OCI-LY3 (cell line): ENCODE measurements at regions not wholly inside any gene's neighbourhood (a gene's known extent, or its start where the extent isn't known, plus 50 kb on each side); places are given as distances from the start of the nearest gene placed in this dataset.

Experiments
- H2AFZ ChIP-seq: fragments of 200-600, 300-600 bp; shearing (Covaris generic); 2 replicates; pipeline ENCODE4 v1.6.0; 2014; ENCODE audit warnings: antibody characterized with exemption, low read depth, low read length
- H3K27ac ChIP-seq: fragments of 200-600, 300-600 bp; sonication (generic); 2 replicates; pipeline ENCODE4 v1.5.1; 2014; ENCODE audit warnings: mild to moderate bottlenecking, low read length, moderate library complexity, mixed read lengths
- H3K27me3 ChIP-seq: fragments of 200-600, 300-600 bp; sonication (generic); 2 replicates; pipeline ENCODE4 v1.6.1; 2014; ENCODE audit warnings: low read depth, low read length, mixed read lengths
- H3K36me3 ChIP-seq: fragments of 200-600, 300-600 bp; sonication (generic); replicated peaks from 2 replicates; pipeline ENCODE3; 2014; ENCODE audit warnings: low read depth, low read length, mixed read lengths
- H3K4me1 ChIP-seq: fragments of 300-600, 200-600 bp; sonication (generic); 2 replicates; pipeline ENCODE4 v1.6.1; 2014; ENCODE audit warnings: low read length, mixed read lengths
- H3K4me2 ChIP-seq: fragments of 200-600, 300-600 bp; sonication (generic); 2 replicates; pipeline ENCODE4 v1.6.1; 2014; ENCODE audit warnings: low read length, mixed read lengths
- H3K4me3 ChIP-seq: fragments of 300-600, 200-600 bp; sonication (generic); 2 replicates; pipeline ENCODE4 v1.5.1; 2014; ENCODE audit warnings: antibody characterized with exemption, mild to moderate bottlenecking, low read length, moderate library complexity
- H3K79me2 ChIP-seq: fragments of 300-600, 200-600 bp; shearing (Covaris generic); 2 replicates; pipeline ENCODE4 v1.6.1; 2014; ENCODE audit warnings: mild to moderate bottlenecking, low read length, mixed read lengths
- H3K9ac ChIP-seq: fragments of 300-600, 200-600 bp; shearing (Covaris generic); 2 replicates; pipeline ENCODE4 v1.6.0; 2014; ENCODE audit warnings: mild to moderate bottlenecking, low read length, moderate library complexity
- H3K9me3 ChIP-seq: fragments of 200-600, 300-600 bp; shearing (Covaris generic); 2 replicates; pipeline ENCODE4 v1.6.1; 2014; ENCODE audit warnings: low read length, mixed read lengths; ENCODE audit not compliant: insufficient read depth
- H4K20me1 ChIP-seq: fragments of 200-600, 300-600 bp; sonication (generic); 2 replicates; pipeline ENCODE4 v1.6.1; 2016; ENCODE audit warnings: low read length, mixed read lengths; ENCODE audit not compliant: insufficient read depth
- EZH2phosphoT487 ChIP-seq: fragments of 200-600 bp; shearing (Covaris generic); IDR thresholded peaks from 2 replicates; pipeline ENCODE4 v1.6.1; 2018; ENCODE audit warnings: antibody characterized with exemption, mixed run types, low read depth
- TF ChIP-seq, protein P1 (sequence below): fragments of 200-600, 300-600 bp; sonication (generic); IDR thresholded peaks from 2 replicates; pipeline ENCODE4 v1.5.1; 2014; ENCODE audit warnings: antibody characterized with exemption, low read length, low read depth

DNA sequence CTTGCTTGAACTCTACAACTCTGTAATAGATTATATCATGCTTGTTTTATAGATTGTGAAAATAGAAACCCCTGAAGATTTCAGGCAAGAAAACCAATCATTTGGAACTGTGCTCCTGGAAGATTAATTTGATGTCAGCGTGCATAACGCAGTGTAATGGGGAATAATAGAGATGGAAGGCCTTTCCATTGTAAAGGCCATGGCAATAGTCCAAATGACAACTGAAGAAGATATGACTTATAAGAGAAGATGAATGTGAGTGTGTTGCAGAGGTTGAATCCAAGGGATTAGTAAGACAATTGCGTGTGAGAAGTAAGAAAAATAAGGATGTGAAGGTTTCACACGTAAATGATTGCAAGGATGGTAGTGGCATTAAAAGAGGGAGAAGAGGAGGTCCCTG lies 285.0 kb downstream of the DUSP10 start:
- H3K79me2 ChIP-seq, result no peaks in the 10 kb centered on the region
- no peak overlapping the region for H3K4me2 ChIP-seq
- no peaks in the 10 kb centered on the region for H3K36me3 ChIP-seq
- no peaks in the 10 kb centered on the region for H4K20me1 ChIP-seq
- H3K9ac ChIP-seq, result no peak overlapping the region
- H3K4me1 ChIP-seq, result no peaks in the 10 kb centered on the region
- H3K4me3 ChIP-seq, result no peak overlapping the region
- H3K9me3 ChIP-seq, result no peaks in the 10 kb centered on the region
- TF ChIP-seq, protein P1, sequence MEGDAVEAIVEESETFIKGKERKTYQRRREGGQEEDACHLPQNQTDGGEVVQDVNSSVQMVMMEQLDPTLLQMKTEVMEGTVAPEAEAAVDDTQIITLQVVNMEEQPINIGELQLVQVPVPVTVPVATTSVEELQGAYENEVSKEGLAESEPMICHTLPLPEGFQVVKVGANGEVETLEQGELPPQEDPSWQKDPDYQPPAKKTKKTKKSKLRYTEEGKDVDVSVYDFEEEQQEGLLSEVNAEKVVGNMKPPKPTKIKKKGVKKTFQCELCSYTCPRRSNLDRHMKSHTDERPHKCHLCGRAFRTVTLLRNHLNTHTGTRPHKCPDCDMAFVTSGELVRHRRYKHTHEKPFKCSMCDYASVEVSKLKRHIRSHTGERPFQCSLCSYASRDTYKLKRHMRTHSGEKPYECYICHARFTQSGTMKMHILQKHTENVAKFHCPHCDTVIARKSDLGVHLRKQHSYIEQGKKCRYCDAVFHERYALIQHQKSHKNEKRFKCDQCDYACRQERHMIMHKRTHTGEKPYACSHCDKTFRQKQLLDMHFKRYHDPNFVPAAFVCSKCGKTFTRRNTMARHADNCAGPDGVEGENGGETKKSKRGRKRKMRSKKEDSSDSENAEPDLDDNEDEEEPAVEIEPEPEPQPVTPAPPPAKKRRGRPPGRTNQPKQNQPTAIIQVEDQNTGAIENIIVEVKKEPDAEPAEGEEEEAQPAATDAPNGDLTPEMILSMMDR, result no peak
- no peak for TF ChIP-seq EZH2phosphoT487
- H2AFZ ChIP-seq, result no peak overlapping the region
- no peaks in the 10 kb centered on the region for H3K27me3 ChIP-seq
- H3K27ac ChIP-seq, result no peak overlapping the region

DNA sequence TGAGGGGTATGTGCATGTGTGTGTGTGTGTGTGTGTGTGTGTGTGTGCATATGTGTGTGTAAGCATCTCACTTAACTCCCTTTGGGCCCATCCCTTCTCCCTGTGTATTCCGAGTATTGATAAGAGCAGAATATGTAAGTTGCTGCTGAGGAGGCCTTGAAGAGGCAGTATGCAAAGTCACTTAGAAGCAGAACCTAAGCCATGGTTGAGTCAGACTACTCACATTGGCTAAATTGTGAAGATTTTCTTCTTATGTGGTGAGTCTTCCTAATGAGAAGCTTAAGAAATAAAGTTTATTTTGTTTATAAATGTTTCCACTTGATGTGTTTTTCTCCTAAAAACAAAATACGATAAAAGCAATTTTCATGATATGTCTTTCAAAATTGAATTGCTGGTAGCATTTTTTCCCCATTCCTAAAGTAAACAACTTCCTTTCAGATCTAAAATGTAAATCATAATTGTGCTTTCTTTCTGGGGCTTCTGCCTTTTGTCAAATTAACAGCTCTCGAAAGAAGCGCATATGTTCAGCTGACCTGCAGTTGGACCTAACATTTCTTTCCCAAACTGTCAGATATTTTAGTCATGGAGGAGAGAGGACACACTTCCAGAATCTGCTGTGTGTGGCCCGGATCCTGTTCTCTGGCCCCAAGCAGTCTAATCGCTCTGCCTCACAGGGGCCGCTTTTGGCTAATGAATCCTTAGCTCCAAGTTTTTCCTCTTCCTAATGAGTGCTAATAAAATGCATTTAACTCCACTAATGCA lies 284.0 kb downstream of the DUSP10 start:
- TF ChIP-seq, protein P1, result no peak
- no peak for TF ChIP-seq EZH2phosphoT487

DNA sequence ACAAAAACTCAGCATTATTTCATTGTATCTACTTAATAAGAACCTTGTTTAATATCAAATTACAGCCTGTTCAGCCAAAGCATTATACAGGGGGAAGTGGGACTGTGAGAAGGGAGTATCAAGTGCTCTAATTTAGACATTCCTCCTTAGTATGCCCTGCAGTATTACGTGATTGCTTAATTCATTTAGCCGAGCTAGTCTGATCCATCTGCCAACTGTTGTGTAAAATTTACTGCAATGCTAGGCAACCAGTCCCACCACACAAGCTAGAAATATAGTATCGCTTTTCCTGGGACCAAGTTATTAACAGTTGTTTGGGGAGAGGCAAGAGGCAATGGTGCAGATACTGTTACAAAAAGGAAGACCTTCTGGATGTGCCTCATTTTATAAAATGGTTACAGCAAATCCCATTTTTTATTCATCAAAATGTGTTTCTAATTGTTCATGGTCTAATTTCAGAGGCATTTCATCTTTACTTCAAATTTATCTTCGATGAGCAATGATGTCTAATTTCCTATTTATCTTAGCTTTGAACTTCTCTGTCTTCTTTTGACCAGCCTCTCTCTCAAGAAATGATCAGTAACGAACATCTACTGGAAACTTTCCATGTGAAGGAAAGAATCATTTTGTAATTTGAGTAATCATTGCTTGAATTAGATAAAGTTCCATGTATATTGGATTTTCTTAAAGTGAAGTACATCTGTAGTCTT lies 283.3 kb downstream of the DUSP10 start:
- no peaks in the 10 kb centered on the region for H4K20me1 ChIP-seq
- H3K4me1 ChIP-seq, result no peaks in the 10 kb centered on the region
- H3K9me3 ChIP-seq, result no peaks in the 10 kb centered on the region
- H3K79me2 ChIP-seq, result no peaks in the 10 kb centered on the region
- no peak overlapping the region for H3K4me3 ChIP-seq
- TF ChIP-seq EZH2phosphoT487, result no peak
- TF ChIP-seq, protein P1, result no peak
- H3K36me3 ChIP-seq, result no peaks in the 10 kb centered on the region
- H2AFZ ChIP-seq, result no peak overlapping the region
- H3K4me2 ChIP-seq, result no peak overlapping the region
- no peaks in the 10 kb centered on the region for H3K27me3 ChIP-seq
- H3K27ac ChIP-seq, result no peak overlapping the region
- H3K9ac ChIP-seq, result no peak overlapping the region

More for the DNA sequence above, 284.0 kb downstream of the DUSP10 start:
- Histone ChIP-seq H3K36me3 (no peaks in the 10 kb centered on the region), H3K79me2 (no peaks in the 10 kb centered on the region), H3K27me3 (no peaks in the 10 kb centered on the region), H3K27ac (no peak overlapping the region), H3K4me2 (no peak overlapping the region), H3K9me3 (no peaks in the 10 kb centered on the region), H2AFZ (no peak overlapping the region), H3K9ac (no peak overlapping the region), H3K4me1 (no peaks in the 10 kb centered on the region), H4K20me1 (no peaks in the 10 kb centered on the region), H3K4me3 (no peak overlapping the region)

DNA sequence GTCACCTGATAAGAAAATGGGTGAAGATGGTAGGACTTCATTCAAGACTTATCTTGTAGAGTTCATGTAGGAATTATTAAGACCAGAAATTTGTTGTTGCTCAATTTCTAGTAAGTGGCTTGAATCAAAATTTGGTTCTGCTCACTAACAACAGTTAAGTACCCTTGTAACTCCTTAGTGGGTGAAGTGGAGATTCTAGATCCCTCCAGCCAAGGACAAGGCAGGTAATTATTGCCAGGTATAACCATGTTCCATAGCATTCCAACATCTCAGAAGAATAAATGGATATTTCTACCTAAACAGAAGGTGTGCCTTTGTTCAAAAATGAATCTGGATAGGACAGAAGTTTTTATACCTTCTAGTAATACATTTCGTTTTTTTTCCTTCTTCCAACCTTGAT lies 282.3 kb downstream of the DUSP10 start:
- no peaks in the 10 kb centered on the region; the same call in 1 of the 2 replicates for H3K27me3 ChIP-seq
- no peaks in the 10 kb centered on the region for H3K79me2 ChIP-seq
- no peaks in the 10 kb centered on the region for H3K4me1 ChIP-seq
- TF ChIP-seq EZH2phosphoT487, result no peak
- TF ChIP-seq, protein P1, result no peak
- no peaks in the 10 kb centered on the region for H4K20me1 ChIP-seq
- H3K4me3 ChIP-seq, result no peak overlapping the region
- H3K9ac ChIP-seq, result no peak overlapping the region
- no peak overlapping the region for H3K4me2 ChIP-seq
- no peaks in the 10 kb centered on the region for H3K9me3 ChIP-seq
- H3K36me3 ChIP-seq, result no peaks in the 10 kb centered on the region
- no peak overlapping the region for H3K27ac ChIP-seq
- no peak overlapping the region for H2AFZ ChIP-seq
